ENCODE measurements at regions not wholly inside any gene's neighbourhood (a gene's known extent, or its start where the extent isn't known, plus 50 kb on each side); places are given as distances from the start of the nearest gene placed in this dataset.
"Not testable (repeated sequence)": the region's sequence is repeated elsewhere in the genome, so short reads cannot be mapped to it uniquely, and the experiment has no call there.

- in situ Hi-C loops (cut with HindIII; ENCODE audit: extremely low pct_ligation_motif_present, low pct_unique_long_range_greater_than_20kb) = loop anchor here (10.0 kb wide), 1 partner anchor 398 kb away; no protein-coding TSS in a partner anchor
- H3K4me2 ChIP-seq (ENCODE audit: low read depth, low read length) = peak overlapping the region; percentile 74
- H3K36me3 ChIP-seq (replicated peaks in 1 of 2; ENCODE audit: control insufficient read depth in 1 of 2, insufficient read depth in 2 of 2, low read length in 2 of 2); H2AFZ ChIP-seq (ENCODE audit: low read length); CTCF ChIA-PET (ENCODE audit: low intra/inter-chr PET ratio, low total read pairs); H3K79me2 ChIP-seq (ENCODE audit: insufficient read depth, low read length); H3K9me3 ChIP-seq (ENCODE audit: low read length); H3K27me3 ChIP-seq (ENCODE audit: control insufficient read depth in 1 of 2, insufficient read depth in 2 of 2, low read length in 2 of 2); H4K20me1 ChIP-seq (ENCODE audit: insufficient read depth, low read length): not testable (repeated sequence)
- peak; percentile 100 for FAIRE-seq
- 8% methylated on average over 30 of the region's 35 CpGs for WGBS (ENCODE audit: low lambda C conversion rate)
- DNase-seq (ENCODE audit: low spot score) = peak; percentile 100
- POLR2A ChIA-PET = interaction anchor here (0.5 to 5.0 kb wide), 16 partner anchors 9 to 1016 kb away, joined by 3 to 35 read pairs (median 6); partner anchors contain the start of gene ZMYND8
- H3K4me3 ChIP-seq (replicated peaks in 1 of 3; ENCODE audit: insufficient read depth in 1 of 3, low read depth in 2 of 3, low read length in 3 of 3) = peak overlapping the region in 2 of 3 experiments; percentile 7 to 45; a peak in 3 of 6 replicates
- BruUV-seq (replicated peaks) = TSS peak; percentile 99
- peak; percentile 93 for ATAC-seq
- peak overlapping the region; percentile 67 for H3K9ac ChIP-seq (ENCODE audit: insufficient read depth, low read depth, low read length)
- intact Hi-C loops (cut with micrococcal nuclease; ENCODE audit: unreplicated experiment) = loop anchor here (1.0 to 10.0 kb wide), 2 partner anchors 21 to 552 kb away; partner anchors contain the start of gene ARFGEF2
- H3K27ac ChIP-seq (ENCODE audit: extremely low read length, insufficient read depth, low read length) = peak overlapping the region; percentile 90
- H3K4me1 ChIP-seq (ENCODE audit: insufficient read depth, low read length) = peaks cover 86% of the 10 kb centered on the region
- TF ChIP-seq RFX3 (CRISPR knock-in tag; IDR thresholded peaks at IDR 0.05) (peak; percentile 32; the same call in 1 of the 2 replicates), STAT5B (CRISPR knock-in tag; IDR thresholded peaks at IDR 0.05) (peak; percentile 41; the same call in 1 of the 2 replicates), JARID2 (CRISPR knock-in tag; IDR thresholded peaks at IDR 0.05; ENCODE audit: insufficient replicate concordance) (peak; percentile 82), RERE (CRISPR knock-in tag; IDR thresholded peaks at IDR 0.05; ENCODE audit: low read depth) (peak; percentile 89), FOXP4 (CRISPR knock-in tag; IDR thresholded peaks at IDR 0.05) (peak; percentile 91), YY1 (IDR thresholded peaks at IDR 0.05; ENCODE audit: insufficient read depth, insufficient replicate concordance, low read depth, low read length) (peak; percentile 57), HOXD1 (CRISPR knock-in tag; IDR thresholded peaks at IDR 0.05) (peak; percentile 95), ZNF784 (CRISPR knock-in tag; IDR thresholded peaks at IDR 0.05; ENCODE audit: borderline replicate concordance) (peak; percentile 78; the same call in 1 of the 2 replicates), ARNTL (CRISPR knock-in tag; IDR thresholded peaks at IDR 0.05) (peak; percentile 84; the same call in 1 of the 2 replicates), PRDM15 (CRISPR knock-in tag; IDR thresholded peaks at IDR 0.05) (peak; percentile 63; the same call in 1 of the 2 replicates)
These were observed 454.8 kb downstream of the PREX1 start for GRCh38 chr20:48372851-48373554.
